Activated naive CD8-positive, alpha-beta T cell treated with anti-CD3 and anti-CD28 coated beads, Interleukin-2, amount 50 U/mL, for 24 hours (primary cell): ENCODE measurements at regions not wholly inside any gene's neighbourhood (a gene's known extent, or its start where the extent isn't known, plus 50 kb on each side); places are given as distances from the start of the nearest gene placed in this dataset.
"Not testable (repeated sequence)": the region's sequence is repeated elsewhere in the genome, so short reads cannot be mapped to it uniquely, and the experiment has no call there.

Source experiments
- ATAC-seq: fragments of 150-1000 bp; cut with Tn5 transposase; one replicate; pipeline ENCODE4 v1.10.0; 2021
- DNase-seq: peaks from one replicate; pipeline ENCODE4 v3.0.0; 2021
- H3K27ac Mint-ChIP-seq: one replicate; pipeline ENCODE4 v1.8.0; 2021; ENCODE audit warnings: mild to moderate bottlenecking, mixed read lengths
- H3K27me3 Mint-ChIP-seq: one replicate; pipeline ENCODE4 v1.8.0; 2021; ENCODE audit warnings: mixed read lengths
- H3K36me3 Mint-ChIP-seq: one replicate; pipeline ENCODE4 v1.8.0; 2021; ENCODE audit warnings: low read depth, mixed read lengths
- H3K4me1 Mint-ChIP-seq: one replicate; pipeline ENCODE4 v1.8.0; 2021; ENCODE audit warnings: mixed read lengths
- H3K4me3 Mint-ChIP-seq: one replicate; pipeline ENCODE4 v1.8.0; 2021; ENCODE audit warnings: mild to moderate bottlenecking, moderate library complexity, mixed read lengths
- H3K9me3 Mint-ChIP-seq: one replicate; pipeline ENCODE4 v1.8.0; 2021; ENCODE audit warnings: mixed read lengths

DNA sequence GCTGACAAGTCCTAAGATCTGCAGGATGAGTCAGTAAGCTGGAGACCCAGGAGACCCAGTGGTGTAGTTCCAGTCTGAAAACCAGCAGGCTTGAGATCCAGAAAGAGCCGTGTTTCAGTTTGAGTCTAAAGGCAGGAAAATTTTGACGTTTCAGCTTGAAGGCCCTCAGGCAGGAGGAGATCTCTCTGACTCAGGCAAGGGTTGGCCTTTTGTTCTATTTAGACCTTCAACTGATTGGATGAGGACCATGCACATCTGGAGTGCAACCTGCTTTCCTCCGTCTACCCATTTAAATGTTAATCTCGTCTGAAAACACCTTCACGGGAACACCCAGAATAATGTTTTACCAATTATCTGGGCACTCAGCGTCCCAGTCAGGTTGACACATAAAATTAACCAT lies 69.5 kb downstream of the NPIPA7 start:
- H3K27me3 Mint-ChIP-seq, H3K4me1 Mint-ChIP-seq, H3K36me3 Mint-ChIP-seq, H3K9me3 Mint-ChIP-seq, DNase-seq, ATAC-seq, H3K27ac Mint-ChIP-seq, H3K4me3 Mint-ChIP-seq: not testable (repeated sequence)

GRCh38 chr16:16449712-16450237 lies 70.8 kb downstream of the NPIPA7 start:
- H3K4me3 Mint-ChIP-seq, DNase-seq, H3K4me1 Mint-ChIP-seq, H3K9me3 Mint-ChIP-seq, ATAC-seq, H3K36me3 Mint-ChIP-seq, H3K27me3 Mint-ChIP-seq, H3K27ac Mint-ChIP-seq: not testable (repeated sequence)

DNA sequence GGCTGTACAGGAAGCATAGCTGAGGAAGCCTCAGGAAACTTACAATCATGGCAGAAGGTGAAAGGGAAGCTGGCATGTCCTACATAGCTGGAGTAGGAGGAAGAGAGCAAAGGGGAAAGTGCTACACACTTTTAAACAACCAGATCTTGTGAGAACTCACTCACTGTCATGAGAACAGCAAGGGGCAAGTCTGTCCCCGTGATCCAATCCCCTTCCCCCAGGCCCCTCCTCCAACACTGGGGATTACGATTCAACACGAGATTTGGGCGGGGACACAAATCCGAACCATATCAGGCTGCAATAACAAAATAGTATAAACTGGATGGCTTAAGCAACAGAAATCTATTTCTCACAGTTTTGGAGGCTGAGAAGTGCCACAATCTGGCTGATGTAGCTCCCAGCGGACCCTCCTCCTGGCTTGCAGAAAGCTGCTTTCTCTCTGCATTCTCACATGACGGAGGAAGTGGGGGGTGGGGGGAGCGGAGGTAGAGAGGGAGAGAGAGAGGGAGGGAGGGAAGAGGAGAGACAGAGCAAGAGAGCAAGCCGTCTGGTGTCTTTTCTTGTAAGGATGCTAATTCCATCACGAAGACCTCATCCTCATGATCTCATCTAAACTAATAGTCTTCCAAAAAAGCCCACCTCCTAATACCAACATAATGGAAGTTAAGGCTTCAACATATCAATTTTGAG lies 72.9 kb downstream of the NPIPA7 start:
- H3K4me1 Mint-ChIP-seq, DNase-seq, H3K27me3 Mint-ChIP-seq: not testable (repeated sequence)

GRCh38 chr16:16458579-16458978 lies 79.6 kb downstream of the NPIPA7 start:
- H3K27me3 Mint-ChIP-seq, ATAC-seq, H3K9me3 Mint-ChIP-seq, H3K4me1 Mint-ChIP-seq, DNase-seq, H3K36me3 Mint-ChIP-seq, H3K27ac Mint-ChIP-seq, H3K4me3 Mint-ChIP-seq: not testable (repeated sequence)

More for the DNA sequence above, 72.9 kb downstream of the NPIPA7 start:
- H3K27ac Mint-ChIP-seq, H3K4me3 Mint-ChIP-seq, H3K36me3 Mint-ChIP-seq, ATAC-seq, H3K9me3 Mint-ChIP-seq: not testable (repeated sequence)

DNA sequence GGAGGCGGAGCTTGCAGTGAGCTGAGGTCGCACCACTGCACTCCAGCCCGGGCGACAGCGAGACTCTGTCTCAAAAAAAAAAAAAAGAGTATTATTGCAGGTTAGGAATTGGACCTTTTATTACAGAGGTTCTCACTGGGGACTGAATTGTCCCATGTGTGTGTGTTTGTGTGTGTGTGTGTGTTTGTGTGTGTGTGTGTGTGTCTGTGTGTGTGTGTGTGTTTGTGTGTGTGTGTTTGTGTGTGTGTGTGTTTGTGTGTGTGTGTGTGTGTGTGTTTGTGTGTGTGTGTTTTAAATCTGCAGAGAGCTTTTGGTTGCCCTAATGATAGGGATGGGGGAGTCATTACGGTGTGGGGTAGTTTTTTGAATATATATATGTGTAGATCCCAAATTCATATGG lies 84.9 kb downstream of the NPIPA7 start:
- not testable (repeated sequence) for DNase-seq, H3K27me3 Mint-ChIP-seq, ATAC-seq, H3K27ac Mint-ChIP-seq, H3K4me3 Mint-ChIP-seq, H3K4me1 Mint-ChIP-seq, H3K9me3 Mint-ChIP-seq, H3K36me3 Mint-ChIP-seq

DNA sequence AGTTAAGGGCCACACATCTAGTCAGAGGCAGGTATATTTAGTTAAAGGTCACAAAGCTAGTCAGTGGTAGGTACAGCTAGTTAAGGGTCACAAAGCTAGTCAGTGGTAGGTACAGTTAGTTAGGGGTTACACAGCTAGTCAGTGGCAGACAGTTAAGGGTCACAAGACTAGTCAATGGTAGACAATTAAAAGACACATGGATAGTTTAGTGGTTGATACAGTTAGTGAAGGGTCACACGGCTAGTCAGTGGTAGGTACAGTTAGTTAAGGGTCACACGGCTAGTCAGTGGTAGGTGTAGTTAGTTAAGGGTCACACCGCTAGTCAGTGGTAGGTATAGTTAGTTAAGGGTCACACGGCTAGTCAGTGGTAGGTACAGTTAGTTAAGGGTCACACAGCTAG lies 110.0 kb downstream of the NPIPA7 start:
- not testable (repeated sequence) for H3K4me1 Mint-ChIP-seq, ATAC-seq, H3K27ac Mint-ChIP-seq, H3K27me3 Mint-ChIP-seq, H3K9me3 Mint-ChIP-seq, H3K36me3 Mint-ChIP-seq, DNase-seq, H3K4me3 Mint-ChIP-seq

DNA sequence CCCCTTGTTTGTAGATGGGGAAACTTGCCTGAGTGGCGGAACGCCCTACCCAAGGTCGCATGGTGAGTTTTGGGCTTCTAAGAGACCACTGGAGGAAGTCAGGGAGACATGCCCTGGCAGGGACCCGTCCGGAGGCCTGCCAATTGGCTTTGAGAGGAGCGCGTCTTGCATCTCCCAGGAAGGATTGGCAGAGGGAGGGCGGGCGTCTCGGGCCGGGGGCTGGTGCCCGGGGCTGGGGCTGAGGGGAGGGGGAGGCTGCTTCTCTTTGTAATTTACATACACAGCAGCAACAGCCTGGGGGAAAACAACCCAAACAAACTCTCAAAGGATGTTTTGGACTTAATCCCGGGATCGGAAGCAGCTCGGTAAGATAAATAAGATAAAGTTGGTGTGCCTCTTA lies 110.5 kb downstream of the NPIPA7 start:
- not testable (repeated sequence) for H3K36me3 Mint-ChIP-seq, H3K27ac Mint-ChIP-seq, H3K4me3 Mint-ChIP-seq, H3K4me1 Mint-ChIP-seq, H3K9me3 Mint-ChIP-seq, H3K27me3 Mint-ChIP-seq, ATAC-seq, DNase-seq

- not testable (repeated sequence) for DNase-seq, H3K27ac Mint-ChIP-seq, ATAC-seq, H3K27me3 Mint-ChIP-seq, H3K4me3 Mint-ChIP-seq, H3K4me1 Mint-ChIP-seq, H3K9me3 Mint-ChIP-seq, H3K36me3 Mint-ChIP-seq
Observed at GRCh38 chr16:16494114-16494513, 115.2 kb downstream of the NPIPA7 start.

GRCh38 chr16:16494998-16495397 lies 116.1 kb downstream of the NPIPA7 start:
- not testable (repeated sequence) for H3K4me3 Mint-ChIP-seq, H3K27me3 Mint-ChIP-seq

GRCh38 chr16:16499875-16500274 lies 120.9 kb downstream of the NPIPA7 start:
- DNase-seq, H3K27ac Mint-ChIP-seq, H3K36me3 Mint-ChIP-seq, H3K9me3 Mint-ChIP-seq, H3K4me3 Mint-ChIP-seq, ATAC-seq, H3K27me3 Mint-ChIP-seq, H3K4me1 Mint-ChIP-seq: not testable (repeated sequence)

More at GRCh38 chr16:16494998-16495397, 116.1 kb downstream of the NPIPA7 start:
- H3K9me3 Mint-ChIP-seq, H3K36me3 Mint-ChIP-seq, DNase-seq, H3K27ac Mint-ChIP-seq, ATAC-seq, H3K4me1 Mint-ChIP-seq: not testable (repeated sequence)

DNA sequence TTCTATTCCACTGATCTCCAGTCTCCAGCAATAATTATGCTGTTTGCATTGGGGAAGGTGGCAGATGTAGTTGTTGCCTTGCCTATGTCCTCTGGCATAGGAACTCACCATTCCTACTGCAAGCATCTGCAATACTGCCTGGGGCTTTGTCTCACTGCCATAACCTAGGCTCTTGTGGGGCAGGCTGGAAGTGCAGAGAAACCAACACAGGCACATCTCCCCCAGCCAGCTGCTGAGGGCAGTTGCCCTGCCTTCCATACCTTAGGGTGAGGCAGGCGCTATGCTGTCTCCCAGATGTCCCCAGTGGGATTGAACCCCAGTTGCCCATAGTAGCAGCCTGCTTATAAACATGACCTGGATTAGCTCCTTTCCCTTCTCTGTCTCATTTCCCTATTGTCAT lies 128.1 kb downstream of the NPIPA7 start:
- not testable (repeated sequence) for H3K4me1 Mint-ChIP-seq, DNase-seq, ATAC-seq, H3K9me3 Mint-ChIP-seq, H3K36me3 Mint-ChIP-seq, H3K27me3 Mint-ChIP-seq, H3K4me3 Mint-ChIP-seq, H3K27ac Mint-ChIP-seq

DNA sequence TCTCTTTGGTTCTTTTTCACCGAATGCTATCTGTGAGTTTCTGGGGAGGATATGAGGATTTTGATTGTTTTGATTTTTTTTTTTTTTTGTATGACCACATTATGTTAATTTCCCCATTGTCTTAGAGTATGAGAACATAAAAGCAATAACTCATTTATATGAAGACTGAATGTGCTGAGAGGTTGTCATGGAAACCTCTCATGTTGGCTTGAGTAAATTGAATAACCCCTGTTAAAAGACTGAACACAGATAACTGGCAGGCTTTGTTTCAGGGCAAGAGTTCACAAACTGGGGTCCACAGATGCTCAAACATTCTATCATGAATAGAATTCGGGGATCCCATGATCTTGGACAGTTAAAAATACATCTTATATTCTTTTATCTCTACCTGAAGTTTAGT lies 129.4 kb downstream of the NPIPA7 start:
- ATAC-seq, H3K36me3 Mint-ChIP-seq, DNase-seq, H3K4me3 Mint-ChIP-seq, H3K4me1 Mint-ChIP-seq, H3K27ac Mint-ChIP-seq, H3K27me3 Mint-ChIP-seq, H3K9me3 Mint-ChIP-seq: not testable (repeated sequence)

DNA sequence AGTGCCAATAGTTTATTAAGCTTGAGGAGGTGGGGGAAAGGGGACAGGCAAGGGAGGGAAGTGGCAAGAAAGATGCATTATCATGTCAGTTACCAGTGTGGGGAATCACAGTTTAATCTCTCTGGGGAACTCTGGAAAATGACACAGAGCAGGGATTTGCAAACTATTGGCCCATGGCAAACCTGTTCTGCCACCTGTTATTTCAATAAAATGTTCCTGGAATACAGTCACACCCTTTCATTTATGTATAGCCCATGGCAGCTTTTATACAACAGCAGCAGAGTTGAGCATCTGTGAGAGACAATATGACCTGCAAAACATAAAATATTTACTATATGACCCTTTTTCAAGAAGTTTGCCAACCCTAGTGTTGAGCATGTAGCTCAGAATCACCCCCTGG lies 140.5 kb downstream of the NPIPA7 start:
- not testable (repeated sequence) for DNase-seq, H3K9me3 Mint-ChIP-seq, H3K4me3 Mint-ChIP-seq, H3K27me3 Mint-ChIP-seq, H3K4me1 Mint-ChIP-seq, H3K36me3 Mint-ChIP-seq, H3K27ac Mint-ChIP-seq, ATAC-seq

DNA sequence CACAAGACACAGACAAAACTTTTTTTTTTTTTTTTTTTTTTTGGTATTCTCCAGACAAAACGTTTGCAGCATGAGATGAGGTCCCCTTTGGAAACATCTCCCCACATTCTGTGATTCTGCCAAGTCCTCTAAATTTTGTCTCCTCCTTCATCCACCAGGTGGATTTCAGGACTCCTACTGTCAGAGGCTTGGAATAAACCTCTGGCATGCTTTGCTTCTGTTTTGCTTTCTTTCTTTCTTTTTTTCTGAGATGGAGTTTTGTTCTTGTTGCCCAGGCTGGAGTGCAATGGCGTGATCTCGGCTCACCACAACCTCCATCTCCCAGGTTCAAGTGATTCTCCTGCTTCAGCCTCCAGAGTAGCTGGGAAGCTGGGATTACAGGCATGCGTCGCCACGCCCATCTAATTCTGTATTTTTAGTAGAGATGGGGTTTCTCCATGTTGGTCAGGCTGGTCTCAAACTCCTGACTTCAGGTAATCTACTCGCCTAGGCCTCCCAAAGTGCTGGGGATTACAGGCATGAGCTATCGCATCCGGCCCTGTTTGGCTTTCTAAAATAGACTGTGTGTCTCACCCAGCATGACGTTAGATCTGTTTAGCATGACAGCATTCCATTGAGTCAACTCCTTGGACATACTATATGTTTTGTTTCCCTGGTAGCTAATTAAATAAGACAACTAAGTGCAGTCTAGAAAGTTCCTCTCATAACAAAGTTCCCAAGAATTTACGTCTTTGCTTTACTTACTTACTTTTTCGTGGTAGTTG lies 142.5 kb downstream of the NPIPA7 start:
- not testable (repeated sequence) for H3K36me3 Mint-ChIP-seq, DNase-seq, H3K4me3 Mint-ChIP-seq, H3K27me3 Mint-ChIP-seq, ATAC-seq, H3K9me3 Mint-ChIP-seq, H3K4me1 Mint-ChIP-seq, H3K27ac Mint-ChIP-seq

DNA sequence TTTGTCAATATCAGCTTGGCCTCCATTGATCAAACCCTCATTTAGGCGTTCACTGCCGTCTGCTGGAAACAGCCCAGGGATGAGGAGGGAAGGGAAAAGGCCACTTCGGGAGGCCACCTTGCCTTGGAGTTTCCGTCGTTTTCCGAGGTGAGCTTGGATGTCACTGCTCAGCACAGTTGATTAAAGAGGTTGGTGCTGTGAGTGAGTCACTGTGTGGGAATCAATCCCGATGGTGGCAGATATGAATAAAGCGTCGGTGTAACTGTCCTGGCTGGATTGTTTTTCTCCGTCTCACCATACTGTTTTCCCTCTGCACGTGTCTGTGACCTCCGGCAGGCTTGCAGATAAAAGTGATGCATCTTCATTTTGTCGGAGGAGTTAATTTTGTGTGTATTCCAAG lies 148.1 kb downstream of the NPIPA7 start:
- not testable (repeated sequence) for H3K27me3 Mint-ChIP-seq, ATAC-seq, H3K36me3 Mint-ChIP-seq, DNase-seq, H3K4me3 Mint-ChIP-seq, H3K9me3 Mint-ChIP-seq, H3K4me1 Mint-ChIP-seq, H3K27ac Mint-ChIP-seq
